ENCODE measurements at regions not wholly inside any gene's neighbourhood (a gene's known extent, or its start where the extent isn't known, plus 50 kb on each side); places are given as distances from the start of the nearest gene placed in this dataset.

DNA sequence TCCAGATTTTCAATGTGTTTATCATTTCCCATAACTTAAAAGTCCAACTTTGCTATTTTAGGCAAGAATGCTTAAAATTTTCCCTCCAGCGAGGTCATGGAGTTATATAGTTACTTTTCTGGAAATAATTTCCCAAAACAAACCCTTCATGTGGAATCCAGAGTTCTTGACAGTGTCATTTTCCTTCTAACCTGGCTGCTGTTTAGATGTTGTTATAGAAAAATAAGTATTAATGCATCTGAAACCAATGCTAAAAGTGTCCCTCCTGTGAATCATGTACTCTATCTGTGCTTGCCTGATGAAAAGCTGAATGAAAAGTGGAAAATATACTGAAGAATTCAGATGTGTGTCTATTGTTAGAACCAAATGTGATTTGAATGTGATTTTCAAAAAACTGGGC lies 245.3 kb upstream of the HSF2 start:
- intact Hi-C loops (cut with DNase I) = no loop called here
- H3K27ac ChIP-seq (replicated peaks in 1 of 4) = peak overlapping the region in 3 of 4 donors; percentile 40 to 61 (median 61)
- no peaks in the 10 kb centered on the region for H3K9me3 ChIP-seq
- no peak for DNase-seq (ENCODE audit: extremely low spot score)
- WGBS = 31% methylated on average over 1 of the region's 1 CpG
- no peaks in the 10 kb centered on the region for H3K27me3 ChIP-seq
- H3K36me3 ChIP-seq = no peaks in the 10 kb centered on the region
- peaks cover 2 to 38% (median 26%) of the 10 kb centered on the region in 4 donors for H3K4me1 ChIP-seq
- TF ChIP-seq CTCF (IDR thresholded peaks at IDR 0.05) = no peak
- TF ChIP-seq POLR2AphosphoS5 (IDR thresholded peaks at IDR 0.05) = no peak
- TF ChIP-seq POLR2A (IDR thresholded peaks at IDR 0.05; ENCODE audit: low read depth) = no peak
- TF ChIP-seq EP300 (IDR thresholded peaks at IDR 0.05) = no peak
- H3K4me3 ChIP-seq = no peak overlapping the region

- Histone ChIP-seq H3K9me3 (no peaks in the 10 kb centered on the region), H3K27me3 (no peaks in the 10 kb centered on the region), H3K4me1 (peaks cover 2 to 38% (median 26%) of the 10 kb centered on the region in 4 donors), H3K4me3 (no peak overlapping the region), H3K36me3 (no peaks in the 10 kb centered on the region), H3K27ac (replicated peaks in 1 of 4) (peak overlapping the region in 1 of 4 donors; percentile 38)
- no peak for TF ChIP-seq POLR2A (IDR thresholded peaks at IDR 0.05; ENCODE audit: low read depth)
- no peak for TF ChIP-seq POLR2AphosphoS5 (IDR thresholded peaks at IDR 0.05)
- TF ChIP-seq EP300 (IDR thresholded peaks at IDR 0.05) = no peak
- TF ChIP-seq CTCF (IDR thresholded peaks at IDR 0.05) = no peak
- no peak for DNase-seq (ENCODE audit: extremely low spot score)
- intact Hi-C loops (cut with DNase I) = no loop called here
- 75% methylated on average over 2 of the region's 2 CpGs for WGBS
These were observed 244.4 kb upstream of the HSF2 start for GRCh38 chr6:122154912-122155575.

GRCh38 chr6:122161136-122161535 lies 238.3 kb upstream of the HSF2 start:
- TF ChIP-seq POLR2AphosphoS5 (IDR thresholded peaks at IDR 0.05) (no peak), POLR2A (IDR thresholded peaks at IDR 0.05; ENCODE audit: low read depth) (no peak), EP300 (IDR thresholded peaks at IDR 0.05) (no peak), CTCF (IDR thresholded peaks at IDR 0.05) (no peak)
- no peak for DNase-seq (ENCODE audit: extremely low spot score)
- 88% methylated on average over 5 of the region's 5 CpGs for WGBS
- Histone ChIP-seq H3K36me3 (no peaks in the 10 kb centered on the region), H3K9me3 (no peaks in the 10 kb centered on the region), H3K4me3 (no peak overlapping the region), H3K4me1 (no peaks in the 10 kb centered on the region), H3K27ac (replicated peaks in 1 of 4) (no peak overlapping the region), H3K27me3 (no peaks in the 10 kb centered on the region)
- intact Hi-C loops (cut with DNase I) = no loop called here

- TF ChIP-seq CTCF (IDR thresholded peaks at IDR 0.05) (no peak), EP300 (IDR thresholded peaks at IDR 0.05) (no peak), POLR2AphosphoS5 (IDR thresholded peaks at IDR 0.05) (no peak), POLR2A (IDR thresholded peaks at IDR 0.05; ENCODE audit: low read depth) (no peak)
- Histone ChIP-seq H3K27me3 (no peaks in the 10 kb centered on the region), H3K4me1 (peaks cover 0 to 8% (median 3%) of the 10 kb centered on the region in 4 donors), H3K9me3 (no peaks in the 10 kb centered on the region), H3K4me3 (no peak overlapping the region), H3K27ac (replicated peaks in 1 of 4) (no peak overlapping the region), H3K36me3 (no peaks in the 10 kb centered on the region)
- intact Hi-C loops (cut with DNase I) = no loop called here
- WGBS = no CpG with 5 or more reads among the region's 20 CpGs
- no peak for DNase-seq (ENCODE audit: extremely low spot score)
These were observed 234.4 kb upstream of the HSF2 start for GRCh38 chr6:122165014-122165413.

DNA sequence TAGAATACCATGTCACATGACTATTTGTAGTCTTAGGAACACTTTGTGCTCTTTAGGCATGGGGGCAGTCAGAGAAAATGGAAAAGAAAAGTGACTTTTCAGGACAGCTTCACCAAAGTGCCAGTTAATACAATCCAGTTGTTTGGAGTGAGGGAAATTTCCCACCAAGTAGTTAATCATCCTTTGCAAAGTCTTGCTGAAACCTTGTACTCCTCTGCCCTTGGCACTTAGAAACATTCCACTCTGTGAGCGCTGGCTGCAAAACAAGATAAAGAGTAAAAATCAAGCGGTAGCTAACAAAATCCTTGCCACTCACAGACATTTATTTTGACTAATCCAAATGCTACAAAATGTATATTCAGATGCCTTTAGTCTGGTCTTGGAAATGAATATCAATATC lies 229.2 kb upstream of the HSF2 start:
- no peak for DNase-seq (ENCODE audit: extremely low spot score)
- intact Hi-C loops (cut with DNase I) = loop anchor here (10.0 kb wide), 1 partner anchor 215 kb away; no protein-coding TSS in a partner anchor

More for the DNA sequence above, 229.2 kb upstream of the HSF2 start:
- Histone ChIP-seq H3K4me3 (no peak overlapping the region), H3K4me1 (peaks cover 0 to 10% (median 4%) of the 10 kb centered on the region in 4 donors), H3K27me3 (no peaks in the 10 kb centered on the region), H3K27ac (replicated peaks in 1 of 4) (peak overlapping the region in 2 of 4 donors; percentile 22 to 25), H3K36me3 (no peaks in the 10 kb centered on the region), H3K9me3 (no peaks in the 10 kb centered on the region)
- TF ChIP-seq CTCF (IDR thresholded peaks at IDR 0.05) (no peak), EP300 (IDR thresholded peaks at IDR 0.05) (no peak), POLR2A (IDR thresholded peaks at IDR 0.05; ENCODE audit: low read depth) (no peak)
- WGBS = 73% methylated on average over 2 of the region's 2 CpGs
